ENCODE measurements at regions not wholly inside any gene's neighbourhood (a gene's known extent, or its start where the extent isn't known, plus 50 kb on each side); places are given as distances from the start of the nearest gene placed in this dataset.

- Histone ChIP-seq H3K4me2 (ENCODE audit: insufficient read depth in 1 of 2, low read depth in 2 of 2, low read length in 2 of 2) (no peak overlapping the region), H3K14ac (ENCODE audit: insufficient read length) (no peak overlapping the region), H3K9me3 (ENCODE audit: insufficient read depth in 2 of 2, low read depth in 1 of 2, low read length in 1 of 2) (no peaks in the 10 kb centered on the region), H3K27me3 (replicated peaks in 1 of 4; ENCODE audit: control insufficient read depth in 3 of 4, extremely low read depth in 1 of 4, insufficient read depth in 3 of 4, low read length in 3 of 4) (no peaks in the 10 kb centered on the region), H2AK5ac (ENCODE audit: low read depth, low read length) (no peak overlapping the region), H4K20me1 (replicated peaks in 1 of 2; ENCODE audit: control insufficient read depth in 1 of 2, insufficient read depth in 2 of 2, low read length in 2 of 2) (no peaks in the 10 kb centered on the region), H4K8ac (ENCODE audit: extremely low read depth, insufficient read depth, low read length) (no peak overlapping the region), H2BK120ac (replicated peaks; ENCODE audit: low read depth, low read length) (no peak overlapping the region), H3K23ac (ENCODE audit: insufficient read length) (no peak overlapping the region), H3K27ac (ENCODE audit: low read depth, low read length) (no peak overlapping the region), H2BK20ac (ENCODE audit: low read length) (no peak overlapping the region), H3K79me2 (ENCODE audit: control insufficient read depth in 1 of 2, insufficient read depth in 2 of 2, low read length in 2 of 2) (no peaks in the 10 kb centered on the region), H3K4me3 (ENCODE audit: extremely low read depth in 1 of 4, insufficient read depth in 2 of 4, low read depth in 3 of 4, low read length in 4 of 4) (no peak overlapping the region), H2BK5ac (ENCODE audit: low read depth, low read length) (no peak overlapping the region), H3K56ac (replicated peaks; ENCODE audit: insufficient read length, low read depth, low read length) (no peak overlapping the region), H3K4me1 (replicated peaks in 1 of 4; ENCODE audit: control insufficient read depth in 3 of 4, insufficient read depth in 4 of 4, low read length in 3 of 4) (no peaks in the 10 kb centered on the region), H3K4ac (replicated peaks; ENCODE audit: insufficient read length, low read depth, low read length) (no peak overlapping the region), H3K9ac (replicated peaks in 1 of 4; ENCODE audit: extremely low read depth in 1 of 4, low read depth in 3 of 4, low read length in 3 of 4) (no peak overlapping the region), H2AFZ (ENCODE audit: low read length) (no peak overlapping the region), H3K18ac (ENCODE audit: extremely low read depth, low read length) (no peak overlapping the region), H4K5ac (ENCODE audit: insufficient read length, low read depth, low read length) (no peak overlapping the region), H2BK15ac (ENCODE audit: low read length) (no peak overlapping the region), H4K91ac (replicated peaks; ENCODE audit: insufficient read length, low read length) (no peak overlapping the region), H3K23me2 (ENCODE audit: low read depth, low read length) (no peaks in the 10 kb centered on the region), H3K36me3 (ENCODE audit: control insufficient read depth in 2 of 4, insufficient read depth in 4 of 4, low read length in 3 of 4) (no peaks in the 10 kb centered on the region), H2BK12ac (ENCODE audit: low read depth, low read length) (no peak overlapping the region), H3K79me1 (ENCODE audit: low read depth, low read length) (no peaks in the 10 kb centered on the region)
- 88% methylated on average over 2 of the region's 2 CpGs; no CpG with 5 or more reads in 1 of the 2 experiments for WGBS, 2 experiments (ENCODE audit: extremely low coverage in 1 of 2, insufficient coverage in 1 of 2, insufficient read length in 1 of 2, insufficient replicate concordance in 2 of 2, low coverage in 1 of 2, low lambda C conversion rate in 2 of 2, missing lambda C conversion rate in 1 of 2)
- no peak for TF ChIP-seq GABPA (IDR thresholded peaks at IDR 0.05; ENCODE audit: borderline replicate concordance, insufficient read depth, low read length)
- TF ChIP-seq PHF8 (conservative IDR thresholded peaks at IDR 0.05; ENCODE audit: low read depth, low read length) = no peak
- TF ChIP-seq ASH2L (IDR thresholded peaks at IDR 0.05; ENCODE audit: low read length) = no peak
- TF ChIP-seq SIX5 (IDR thresholded peaks at IDR 0.05; ENCODE audit: low read depth, low read length) = no peak
- no peak for TF ChIP-seq CBX8 (IDR thresholded peaks at IDR 0.05; ENCODE audit: borderline replicate concordance, low read depth, low read length)
- TF ChIP-seq SAP30 (IDR thresholded peaks at IDR 0.05; ENCODE audit: insufficient read depth, insufficient replicate concordance, low read length) = no peak
- POLR2A ChIA-PET (ENCODE audit: partially characterized antibody) = no interaction called here
- FAIRE-seq (no peak), DNase-seq (ENCODE audit: low read depth in 1 of 2, low spot score in 2 of 2) (no peak)
- CTCF ChIA-PET (ENCODE audit: partially characterized antibody) = interaction anchor here (1.2 kb wide), 1 partner anchor 10 kb away, joined by 3 read pairs; no protein-coding TSS in a partner anchor
Observed at GRCh38 chr21:25002676-25003075, 604.6 kb downstream of the MRPL39 start.
